Brain microvascular endothelial cell (primary cell): ENCODE measurements at regions not wholly inside any gene's neighbourhood (a gene's known extent, or its start where the extent isn't known, plus 50 kb on each side); places are given as distances from the start of the nearest gene placed in this dataset.

ENCODE experiments used
- DNase-seq: peaks from one replicate; pipeline ENCODE4 v3.0.0-alpha.2; 2020
- H3K27ac ChIP-seq: fragments of 250-450 bp; sonication (Bioruptor Pico); 2 replicates; pipeline ENCODE4 v1.5.1; 2020; ENCODE audit warnings: mild to moderate bottlenecking, moderate library complexity
- H3K27me3 ChIP-seq: fragments of 250-450 bp; sonication (Bioruptor Pico); replicated peaks from 2 replicates; pipeline ENCODE4 v1.5.1; 2020; ENCODE audit warnings: mild to moderate bottlenecking
- H3K36me3 ChIP-seq: fragments of 250-450 bp; sonication (Bioruptor Pico); replicated peaks from 2 replicates; pipeline ENCODE4 v1.5.1; 2020; ENCODE audit warnings: mild to moderate bottlenecking
- H3K4me3 ChIP-seq: 2 replicates; pipeline ENCODE4 v1.5.1; 2011; ENCODE audit warnings: low read depth, mild to moderate bottlenecking, control low read depth, low read length, moderate library complexity
- CTCF ChIP-seq: IDR thresholded peaks from 2 replicates; pipeline ENCODE4 v1.5.1; 2011; ENCODE audit warnings: low read depth, mild to moderate bottlenecking, moderate library complexity, low read length, control low read depth, inconsistent platforms; ENCODE audit errors: missing control alignments
- in situ Hi-C: cut with HindIII; loops from 2 replicates; pipeline ENCODE4 v1.10.0; 2017; ENCODE audit warnings: low sequenced_read_pairs, low pct_ligation_motif_present

GRCh38 chr12:43216490-43216889 is 335.5 kb downstream of the ADAMTS20 start:
- no peaks in the 10 kb centered on the region for H3K36me3 ChIP-seq
- DNase-seq, result no peak
- no peak for TF ChIP-seq CTCF
- no peak overlapping the region for H3K27ac ChIP-seq
- H3K27me3 ChIP-seq, result no peaks in the 10 kb centered on the region
- in situ Hi-C loops, result no loop called here
- H3K4me3 ChIP-seq, result no peak overlapping the region

GRCh38 chr12:43214166-43214565 is 337.8 kb downstream of the ADAMTS20 start:
- H3K4me3 ChIP-seq, result no peak overlapping the region
- no peaks in the 10 kb centered on the region for H3K36me3 ChIP-seq
- DNase-seq, result no peak
- H3K27ac ChIP-seq, result no peak overlapping the region
- TF ChIP-seq CTCF, result no peak
- in situ Hi-C loops, result no loop called here
- no peaks in the 10 kb centered on the region for H3K27me3 ChIP-seq

GRCh38 chr12:43213608-43214007 is 338.4 kb downstream of the ADAMTS20 start:
- no peak for TF ChIP-seq CTCF
- Histone ChIP-seq H3K27me3 (no peaks in the 10 kb centered on the region), H3K36me3 (no peaks in the 10 kb centered on the region), H3K4me3 (no peak overlapping the region), H3K27ac (no peak overlapping the region)
- in situ Hi-C loops, result no loop called here
- no peak for DNase-seq

- peak overlapping the region; percentile 81 for H3K27ac ChIP-seq
- TF ChIP-seq CTCF, result no peak
- no peak overlapping the region for H3K4me3 ChIP-seq
- in situ Hi-C loops, result no loop called here
- H3K36me3 ChIP-seq, result no peaks in the 10 kb centered on the region
- no peaks in the 10 kb centered on the region for H3K27me3 ChIP-seq
- DNase-seq, result peak; percentile 83
These were observed 341.4 kb downstream of the ADAMTS20 start for GRCh38 chr12:43210485-43211192.

GRCh38 chr12:43208627-43209026 is 343.4 kb downstream of the ADAMTS20 start:
- Histone ChIP-seq H3K27me3 (no peaks in the 10 kb centered on the region), H3K36me3 (no peaks in the 10 kb centered on the region), H3K27ac (peak overlapping the region; percentile 63), H3K4me3 (no peak overlapping the region)
- in situ Hi-C loops, result no loop called here
- TF ChIP-seq CTCF, result no peak
- DNase-seq, result peak; percentile 72

- in situ Hi-C loops, result no loop called here
- TF ChIP-seq CTCF, result no peak
- Histone ChIP-seq H3K4me3 (no peak overlapping the region), H3K27ac (peak overlapping the region; percentile 63), H3K36me3 (no peaks in the 10 kb centered on the region), H3K27me3 (no peaks in the 10 kb centered on the region)
- DNase-seq, result peak; percentile 12
These were observed 343.8 kb downstream of the ADAMTS20 start for GRCh38 chr12:43208221-43208620.
